ENCODE measurements at regions not wholly inside any gene's neighbourhood (a gene's known extent, or its start where the extent isn't known, plus 50 kb on each side); places are given as distances from the start of the nearest gene placed in this dataset.

GRCh38 chr13:59340581-59340980, 823.1 kb downstream of the DIAPH3 start:
- FAIRE-seq (no peak), DNase-seq (ENCODE audit: insufficient read length, low spot score) (no peak)
- TF ChIP-seq CTCF (IDR thresholded peaks at IDR 0.05; ENCODE audit: insufficient read depth, missing control alignments), result no peak

- no peak for TF ChIP-seq CTCF (IDR thresholded peaks at IDR 0.05; ENCODE audit: insufficient read depth, missing control alignments)
- DNase-seq (ENCODE audit: insufficient read length, low spot score) (no peak), FAIRE-seq (no peak)
Observed at GRCh38 chr13:59342400-59342799, 821.3 kb downstream of the DIAPH3 start.

DNA sequence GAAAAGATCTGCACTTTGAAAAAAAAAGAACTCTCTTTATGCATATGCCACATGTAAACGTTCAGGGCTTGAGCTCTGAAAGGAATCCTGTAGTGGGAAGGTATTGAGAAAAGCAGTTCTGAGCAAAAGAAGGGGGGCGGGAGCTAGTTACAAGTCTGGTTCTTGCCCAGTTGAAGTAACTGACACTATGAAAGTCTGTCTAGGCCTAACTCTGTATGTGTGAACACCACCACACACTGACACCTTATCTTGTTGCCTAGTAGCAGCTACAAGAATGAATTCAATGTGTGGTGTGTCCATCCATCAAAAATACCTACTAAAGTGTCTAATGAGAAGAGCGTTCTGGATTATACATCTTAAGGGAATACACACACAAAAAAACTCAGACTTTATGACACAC, 820.6 kb downstream of the DIAPH3 start:
- FAIRE-seq (no peak), DNase-seq (ENCODE audit: insufficient read length, low spot score) (no peak)
- no peak for TF ChIP-seq CTCF (IDR thresholded peaks at IDR 0.05; ENCODE audit: insufficient read depth, missing control alignments)

DNA sequence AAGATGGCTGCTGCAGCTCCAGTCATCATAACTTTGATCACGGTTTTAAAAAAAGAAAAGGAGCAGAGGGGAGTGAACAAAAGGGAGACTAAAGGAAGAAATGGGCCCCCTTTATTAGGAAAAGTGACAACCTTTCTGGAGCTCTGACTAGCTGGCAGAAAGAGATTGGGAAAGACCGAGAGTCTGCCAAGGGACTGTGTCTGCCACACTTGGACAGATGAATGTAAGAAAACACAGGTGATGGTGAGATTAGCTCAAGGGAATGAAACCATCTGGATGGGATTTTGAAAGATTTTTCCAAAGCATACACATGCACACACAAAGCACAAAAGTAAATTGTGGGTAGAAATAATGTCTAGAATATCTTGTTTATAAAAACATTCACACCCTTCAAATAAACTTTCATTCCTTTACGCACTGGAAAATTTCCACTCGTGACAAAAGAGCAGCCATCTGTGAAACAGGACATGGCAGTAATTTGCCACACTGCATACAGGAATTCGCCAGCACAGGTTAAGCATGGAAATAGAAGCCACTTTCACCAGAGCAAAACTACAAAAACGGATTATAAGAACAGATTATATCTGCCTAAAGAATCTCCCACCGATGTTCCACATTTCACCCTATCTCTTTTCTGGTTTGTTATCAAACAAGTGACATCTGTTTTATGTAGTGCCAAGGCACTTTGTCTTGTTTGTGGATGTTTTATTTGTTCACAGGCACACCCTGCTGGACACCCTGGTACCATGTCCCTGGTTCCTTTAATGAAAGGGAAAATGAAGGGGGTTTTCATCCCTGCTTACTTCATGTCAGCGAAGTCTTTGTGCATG, 819.5 kb downstream of the DIAPH3 start:
- FAIRE-seq (no peak), DNase-seq (ENCODE audit: insufficient read length, low spot score) (no peak)
- TF ChIP-seq CTCF (IDR thresholded peaks at IDR 0.05; ENCODE audit: insufficient read depth, missing control alignments), result no peak

DNA sequence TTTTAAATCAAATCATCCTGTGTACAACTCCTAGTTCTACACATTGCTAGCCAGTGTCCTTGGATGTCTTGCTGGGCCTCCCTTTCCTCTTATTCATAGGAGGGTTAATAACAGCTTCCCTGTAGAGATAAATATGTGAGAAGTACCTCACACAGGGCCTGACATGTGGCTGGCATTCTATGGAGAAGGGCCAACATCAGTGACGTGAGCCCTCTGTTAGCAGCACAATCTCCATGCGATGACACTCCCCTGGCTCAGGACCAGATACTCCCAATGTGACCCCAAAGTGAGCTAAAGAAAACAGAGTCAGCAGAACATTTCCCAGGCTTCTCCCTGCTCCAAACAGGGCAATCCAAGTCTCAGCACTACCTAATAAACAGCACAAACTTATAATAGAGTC, 818.4 kb downstream of the DIAPH3 start:
- TF ChIP-seq CTCF (IDR thresholded peaks at IDR 0.05; ENCODE audit: insufficient read depth, missing control alignments), result no peak
- no peak for FAIRE-seq
- DNase-seq (ENCODE audit: insufficient read length, low spot score), result no peak

- no peak for DNase-seq (ENCODE audit: insufficient read length, low spot score)
Observed at GRCh38 chr13:59346999-59347723, 816.6 kb downstream of the DIAPH3 start.

More at GRCh38 chr13:59346999-59347723, 816.6 kb downstream of the DIAPH3 start:
- FAIRE-seq, result no peak
- no peak for TF ChIP-seq CTCF (IDR thresholded peaks at IDR 0.05; ENCODE audit: insufficient read depth, missing control alignments)
